GDM1 (cell line): ENCODE measurements at regions not wholly inside any gene's neighbourhood (a gene's known extent, or its start where the extent isn't known, plus 50 kb on each side); places are given as distances from the start of the nearest gene placed in this dataset.
"Not testable (repeated sequence)": the region's sequence is repeated elsewhere in the genome, so short reads cannot be mapped to it uniquely, and the experiment has no call there.

Experiments
- DNase-seq: peaks from one replicate; lab custom pipeline; 2025; lab: John Stamatoyannopoulos, UW

DNA sequence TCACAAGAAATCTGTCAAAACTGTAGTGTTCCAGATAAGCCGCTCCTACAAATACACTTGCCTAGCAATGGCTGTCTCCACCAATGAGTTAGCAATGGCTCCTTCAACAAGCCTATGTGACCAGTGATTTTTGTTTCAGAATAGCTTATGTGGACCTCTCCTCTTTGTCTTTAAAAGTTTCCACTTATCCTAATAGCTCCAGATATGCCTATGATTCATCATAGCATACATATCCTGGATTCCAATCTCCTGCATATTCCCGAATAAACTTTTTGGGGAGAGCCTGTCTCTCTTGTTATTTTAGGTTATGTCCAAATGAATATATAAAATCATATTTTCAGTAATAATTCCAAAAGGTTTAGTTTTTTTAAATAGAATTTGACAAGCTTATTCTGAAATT is 510.6 kb downstream of the ARL4A start:
- no peak for DNase-seq

DNA sequence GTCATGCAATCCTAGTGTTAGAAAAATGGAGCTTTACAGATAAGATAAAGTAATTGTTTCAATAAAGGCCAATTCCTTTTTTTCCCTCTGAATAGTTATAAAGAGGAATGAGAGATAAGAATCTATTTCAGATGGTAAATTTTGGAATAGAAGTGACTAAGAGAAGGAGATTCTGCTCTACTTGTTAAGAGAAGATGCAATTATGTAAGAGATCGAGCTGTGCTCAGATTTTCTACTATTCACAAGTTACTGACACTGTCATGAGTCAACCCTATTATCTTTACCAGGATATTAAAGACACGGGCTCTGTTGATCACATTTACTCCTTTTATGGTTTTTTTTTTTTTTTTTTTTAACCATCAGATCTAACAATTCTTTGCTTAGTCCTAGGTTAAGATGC is 511.3 kb downstream of the ARL4A start:
- no peak for DNase-seq

DNA sequence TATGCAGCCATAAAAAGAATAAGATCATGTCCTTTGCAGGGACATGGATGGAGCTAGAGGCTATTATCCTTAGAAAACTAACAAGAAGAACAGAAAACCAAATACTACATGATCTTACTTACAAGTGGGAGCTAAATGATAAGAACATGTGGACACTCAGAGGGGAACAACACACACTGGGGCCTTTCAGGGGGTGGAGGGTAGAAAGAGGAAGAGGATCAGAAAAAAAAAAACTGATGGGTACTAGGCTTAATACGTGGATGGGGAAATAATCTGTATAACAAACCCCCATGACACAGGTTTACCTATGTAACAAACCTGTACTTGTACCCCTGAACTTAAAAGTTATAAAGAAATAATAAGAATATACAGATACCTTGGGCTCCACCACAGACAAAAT is 514.2 kb downstream of the ARL4A start:
- DNase-seq = no peak

DNA sequence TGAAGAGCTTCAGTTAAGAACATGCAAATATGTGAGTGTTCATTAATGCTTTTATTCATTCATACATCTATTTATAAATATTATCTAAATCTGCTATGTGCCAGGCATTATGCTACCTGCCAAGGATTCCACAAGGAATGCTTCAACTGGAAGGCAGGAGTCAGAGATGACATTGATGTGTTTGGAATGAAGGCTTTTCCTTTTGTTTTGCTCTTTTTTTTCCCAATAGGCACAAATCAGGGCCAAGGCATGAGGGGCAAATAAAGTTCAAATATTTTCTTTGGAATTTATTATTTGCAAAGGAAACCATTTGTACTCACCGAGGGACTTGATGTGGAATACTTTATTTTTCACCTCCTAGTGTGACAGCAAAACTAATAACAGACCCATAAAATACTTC is 530.3 kb downstream of the ARL4A start:
- no peak for DNase-seq

DNA sequence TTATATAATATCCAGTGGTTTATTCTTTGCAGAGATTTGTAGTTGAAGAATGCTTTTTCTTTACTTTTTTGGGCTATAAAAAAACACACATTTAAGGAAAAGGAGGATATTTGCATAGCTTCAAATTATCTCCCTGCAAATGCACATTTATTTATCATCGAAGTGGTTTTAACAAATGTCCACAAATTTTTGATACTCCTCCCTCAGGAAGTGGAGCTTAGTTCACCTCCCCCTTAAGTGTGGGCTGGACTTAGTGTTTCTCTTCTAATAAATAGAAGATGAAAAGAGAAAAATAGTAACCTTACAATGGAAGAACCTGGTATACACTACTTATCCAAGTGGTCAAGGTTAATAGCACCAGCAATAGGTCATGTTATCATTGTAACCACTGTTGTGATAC is 537.6 kb downstream of the ARL4A start:
- no peak for DNase-seq

DNA sequence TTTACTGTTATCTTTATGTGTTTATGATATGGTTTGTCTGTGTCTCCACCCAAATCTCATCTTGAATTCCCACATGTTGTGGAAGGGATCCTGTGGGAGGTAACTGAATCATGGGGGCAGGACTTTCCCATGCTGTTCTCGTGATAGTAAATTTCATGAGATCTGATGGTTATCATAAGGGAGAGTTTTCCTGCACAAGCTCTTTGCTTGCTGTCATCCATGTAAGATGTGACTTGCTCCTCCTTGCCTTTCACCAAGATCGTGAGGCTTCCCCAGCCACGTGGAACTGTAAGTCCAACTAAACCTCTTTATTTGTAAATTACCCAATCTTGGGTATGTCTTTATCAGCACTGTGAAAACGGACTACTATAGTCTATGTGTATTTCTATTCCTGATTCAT is 539.0 kb downstream of the ARL4A start:
- DNase-seq = no peak

DNA sequence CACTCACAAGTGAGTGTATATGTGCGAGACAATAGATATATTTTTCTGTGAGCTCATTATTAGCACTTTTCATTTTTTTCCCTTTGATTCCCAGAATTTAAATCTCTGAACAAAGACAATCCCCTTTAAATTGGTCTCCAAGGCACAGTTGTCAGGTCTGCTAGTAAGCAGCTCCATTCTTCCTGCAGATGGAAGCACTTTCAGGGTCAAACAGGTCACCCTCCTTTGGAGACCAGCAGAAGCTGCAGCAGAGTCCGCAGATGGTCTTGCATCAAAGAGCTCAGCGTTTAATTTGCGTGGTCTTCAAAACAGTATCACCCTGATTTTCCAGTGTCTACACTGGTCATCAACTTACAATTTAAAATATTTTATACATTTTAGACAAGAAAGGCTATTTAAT is 543.8 kb downstream of the ARL4A start:
- no peak for DNase-seq

DNA sequence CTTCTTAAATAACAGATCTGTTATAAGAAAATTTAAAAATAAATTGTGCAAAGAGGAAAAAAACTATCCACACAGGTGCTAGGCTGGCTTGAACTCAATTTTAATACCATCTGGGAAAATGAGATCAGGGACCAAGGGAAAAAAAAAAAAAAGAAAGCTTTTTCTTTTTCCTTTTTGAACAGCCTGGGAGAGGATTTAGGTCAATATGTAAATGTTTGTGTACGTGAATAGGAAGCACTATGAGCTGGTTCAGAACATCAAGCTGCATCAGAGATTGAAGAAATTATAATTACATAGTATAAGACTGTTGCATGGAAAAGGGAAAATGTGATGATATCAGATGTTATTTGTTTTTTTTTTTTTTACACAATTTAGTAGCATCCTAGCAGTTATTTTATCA is 548.0 kb downstream of the ARL4A start:
- no peak for DNase-seq

DNA sequence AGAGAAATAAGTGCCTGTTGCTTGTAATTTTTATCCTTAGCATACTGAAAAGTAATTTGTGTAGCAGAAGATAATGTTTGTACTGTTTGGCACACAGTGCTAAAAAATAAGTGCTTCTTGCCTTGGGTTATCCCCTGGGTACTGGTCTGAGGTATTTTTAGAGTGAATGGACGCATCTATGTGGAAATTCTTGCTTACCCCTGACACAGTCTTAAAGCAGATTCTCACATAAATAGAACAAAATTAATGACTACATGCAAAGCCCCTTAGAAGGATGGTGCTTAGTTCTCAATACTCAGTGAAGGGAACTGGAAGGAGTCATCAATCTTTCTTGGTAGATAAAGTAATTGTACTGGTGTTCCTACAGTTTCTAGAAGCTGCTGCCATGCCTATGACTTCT is 548.6 kb downstream of the ARL4A start:
- DNase-seq = no peak

DNA sequence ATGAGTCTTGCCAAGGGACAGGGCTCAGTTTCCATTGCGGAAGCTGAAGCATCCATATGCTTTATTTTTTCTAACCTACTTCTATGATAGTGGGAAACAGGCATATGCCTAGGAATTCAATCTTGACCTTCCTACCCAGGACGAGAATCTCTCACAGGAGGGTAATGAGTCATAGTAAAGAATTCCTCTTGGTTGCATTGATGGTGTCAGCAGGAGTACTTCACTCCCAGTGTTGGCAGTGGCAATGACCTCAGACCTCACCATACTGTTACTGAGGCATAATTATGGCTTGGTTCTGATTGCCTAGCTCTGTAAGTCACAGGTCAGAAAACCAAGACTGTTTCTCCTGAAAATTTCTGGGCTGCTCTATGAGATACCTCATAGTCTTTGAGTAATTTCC is 552.9 kb downstream of the ARL4A start:
- DNase-seq = no peak

DNA sequence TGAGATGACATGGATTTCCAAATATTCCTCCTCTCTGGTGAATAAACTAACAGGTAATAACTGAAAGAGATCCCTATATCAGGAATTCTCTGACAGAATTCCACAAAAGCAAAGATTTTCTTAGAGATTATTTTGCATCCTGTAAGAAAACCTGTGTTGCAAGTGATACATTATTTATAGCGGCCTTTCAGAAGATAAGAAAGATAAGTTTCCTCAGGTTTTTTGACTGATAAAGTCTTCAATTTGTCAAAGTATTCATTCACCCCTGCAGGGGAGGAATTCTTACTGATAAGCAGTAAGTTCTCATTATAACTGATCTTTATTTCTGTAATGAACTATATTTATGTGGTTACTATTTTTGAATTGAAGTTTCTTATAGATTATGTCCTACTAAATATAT is 554.0 kb downstream of the ARL4A start:
- DNase-seq = no peak

DNA sequence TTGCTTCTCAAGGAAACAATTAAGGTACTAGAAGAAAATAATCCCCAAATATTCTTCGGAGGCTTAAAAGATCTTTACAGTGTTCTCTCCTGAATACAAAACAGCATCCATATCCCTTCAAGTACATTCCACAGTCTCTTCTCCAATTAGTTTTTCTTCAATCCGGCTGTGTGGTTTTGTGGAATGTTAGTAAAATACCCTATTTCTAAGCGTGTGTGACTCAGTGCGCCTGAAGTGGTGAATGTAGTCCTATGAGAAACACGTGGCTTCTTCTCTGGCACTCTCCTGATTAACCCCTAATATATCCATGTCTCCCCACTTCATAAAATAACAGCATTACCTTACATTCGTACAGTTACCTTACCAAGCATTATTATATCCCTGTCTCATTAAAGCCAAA is 570.2 kb downstream of the ARL4A start:
- no peak for DNase-seq

DNA sequence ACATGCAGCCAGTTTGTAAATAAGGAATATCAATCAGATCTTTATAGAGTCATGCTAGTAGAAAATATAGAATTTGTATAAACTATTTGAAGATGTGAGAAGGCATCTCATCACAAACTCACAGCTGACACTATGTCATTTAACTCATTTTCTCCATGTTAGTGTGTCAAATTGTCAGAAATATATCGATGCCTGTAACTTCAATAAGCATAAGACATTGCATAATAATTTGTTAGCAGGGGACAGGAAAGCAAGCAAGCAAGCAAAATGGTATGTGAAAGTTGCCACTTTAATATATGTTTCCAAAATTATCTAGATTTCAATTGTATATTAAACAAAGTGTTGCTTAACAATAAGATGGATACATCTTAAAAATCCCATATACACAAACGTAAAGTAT is 571.0 kb downstream of the ARL4A start:
- no peak for DNase-seq

DNA sequence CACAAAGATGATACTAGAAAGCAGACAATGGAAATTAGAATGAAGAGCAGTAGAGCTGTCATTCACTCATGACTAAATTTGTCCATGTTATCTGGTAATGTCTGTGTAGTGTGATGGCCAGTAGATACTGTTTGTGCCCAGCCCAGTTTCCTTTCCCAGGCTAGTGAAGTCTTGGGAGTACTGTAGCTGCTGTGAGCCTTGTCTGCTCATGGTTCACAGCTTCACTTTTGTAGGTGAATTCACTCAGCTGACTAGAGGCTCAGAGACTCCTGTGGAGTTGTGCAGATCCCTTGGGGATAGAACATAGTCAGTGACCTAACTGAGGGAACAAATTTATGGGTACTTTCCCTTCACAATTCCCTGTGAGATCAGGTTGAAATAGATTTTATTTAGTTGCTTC is 572.5 kb downstream of the ARL4A start:
- no peak for DNase-seq

DNA sequence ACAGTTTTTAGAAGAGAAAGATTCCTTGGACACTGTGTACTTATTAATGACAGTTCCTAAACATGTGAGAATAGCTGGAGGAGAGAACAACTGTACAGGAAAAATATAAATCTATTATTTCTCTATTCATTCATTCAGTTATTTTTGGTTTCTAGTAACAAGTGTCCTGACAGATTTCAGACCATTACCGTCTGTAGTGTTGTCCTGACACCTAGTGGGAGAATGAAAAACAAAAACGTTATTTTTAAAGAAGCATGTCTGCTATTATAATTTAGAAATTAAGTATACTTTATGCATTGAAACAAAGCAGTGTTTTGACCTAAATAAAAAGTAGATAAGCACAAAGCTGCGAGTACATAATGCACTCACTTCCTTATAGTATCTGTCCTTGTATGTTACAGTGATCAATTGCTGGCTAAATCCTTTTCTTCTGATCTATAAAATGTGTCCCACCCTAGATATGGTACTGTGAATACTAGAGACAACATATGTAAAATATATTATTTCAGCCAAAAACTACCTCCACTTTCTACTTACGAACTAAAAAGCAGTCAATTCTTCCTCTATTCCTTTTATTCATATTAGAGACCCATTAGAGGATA is 575.6 kb downstream of the ARL4A start:
- DNase-seq = no peak

DNA sequence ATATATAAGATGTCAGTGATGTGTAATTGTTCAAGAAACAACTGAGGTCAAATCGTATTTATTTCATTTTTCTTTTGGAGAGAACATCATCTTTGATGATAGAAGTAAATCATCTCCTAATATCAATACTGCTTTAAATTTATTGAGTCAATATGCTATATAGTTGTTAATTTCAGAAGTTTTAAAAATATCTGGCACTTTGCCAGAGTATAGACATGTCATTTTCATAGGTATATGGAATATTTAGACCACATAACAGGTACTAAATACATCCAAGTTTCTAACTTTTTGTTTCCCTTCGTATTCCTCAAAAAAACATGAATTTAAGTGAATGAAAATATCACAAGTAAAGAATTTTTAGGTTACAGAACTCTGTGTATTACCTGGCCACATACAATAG is 577.8 kb downstream of the ARL4A start:
- DNase-seq = no peak

DNA sequence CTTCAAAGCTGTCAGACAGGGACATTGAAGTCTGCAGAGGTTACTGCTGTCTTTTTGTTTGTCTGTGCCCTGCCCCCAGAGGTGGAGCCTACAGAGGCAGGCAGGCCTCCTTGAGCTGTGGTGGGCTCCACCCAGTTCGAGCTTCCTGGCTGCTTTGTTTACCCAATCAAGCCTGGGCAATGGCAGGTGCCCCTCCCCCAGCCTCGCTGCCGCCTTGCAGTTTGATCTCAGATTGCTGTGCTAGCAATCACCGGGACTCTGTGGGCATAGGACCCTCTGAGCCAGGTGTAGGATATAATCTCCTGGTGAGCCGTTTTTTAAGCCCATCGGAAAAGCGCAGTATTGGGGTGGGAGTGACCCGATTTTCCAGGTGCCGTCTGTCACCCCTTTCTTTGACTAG is 586.8 kb downstream of the ARL4A start:
- DNase-seq = not testable (repeated sequence)

DNA sequence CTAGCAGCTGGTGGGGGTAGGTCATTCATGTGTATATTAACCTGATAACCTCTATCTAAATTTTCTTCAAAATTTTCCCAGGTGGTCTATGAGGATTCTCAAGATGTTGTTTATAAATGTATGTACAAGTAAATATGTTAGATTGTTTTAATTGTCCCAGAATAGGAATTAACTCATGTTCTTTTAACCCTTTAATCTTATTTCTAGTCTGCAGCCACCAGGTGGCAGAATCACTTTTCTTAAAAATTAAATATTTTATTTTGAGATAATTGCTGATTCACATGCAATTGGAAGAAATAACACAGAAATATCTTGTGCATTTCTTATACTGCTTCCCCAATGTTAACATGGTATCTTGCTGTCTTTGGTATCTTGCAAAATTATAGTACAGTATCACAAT is 589.5 kb downstream of the ARL4A start:
- DNase-seq = no peak

DNA sequence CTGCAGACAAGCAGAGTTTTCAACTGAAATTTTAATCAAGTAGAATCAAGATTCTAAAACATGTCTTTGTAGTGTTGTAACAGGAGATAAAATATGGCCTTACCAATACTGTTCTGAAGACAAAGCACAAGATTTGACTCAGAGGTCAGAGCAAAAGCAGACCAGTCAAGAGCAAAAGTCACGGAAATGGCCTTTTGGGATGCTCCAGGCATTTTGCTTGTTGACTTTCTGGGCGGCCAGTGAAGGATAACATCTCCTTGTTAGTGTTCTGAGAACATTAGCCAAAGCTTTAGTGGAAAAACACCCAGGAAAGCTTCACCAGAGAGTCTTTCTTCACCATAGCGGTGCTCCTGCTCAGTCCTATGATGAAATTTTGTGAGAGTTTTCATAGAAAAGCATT is 590.6 kb downstream of the ARL4A start:
- no peak for DNase-seq

DNA sequence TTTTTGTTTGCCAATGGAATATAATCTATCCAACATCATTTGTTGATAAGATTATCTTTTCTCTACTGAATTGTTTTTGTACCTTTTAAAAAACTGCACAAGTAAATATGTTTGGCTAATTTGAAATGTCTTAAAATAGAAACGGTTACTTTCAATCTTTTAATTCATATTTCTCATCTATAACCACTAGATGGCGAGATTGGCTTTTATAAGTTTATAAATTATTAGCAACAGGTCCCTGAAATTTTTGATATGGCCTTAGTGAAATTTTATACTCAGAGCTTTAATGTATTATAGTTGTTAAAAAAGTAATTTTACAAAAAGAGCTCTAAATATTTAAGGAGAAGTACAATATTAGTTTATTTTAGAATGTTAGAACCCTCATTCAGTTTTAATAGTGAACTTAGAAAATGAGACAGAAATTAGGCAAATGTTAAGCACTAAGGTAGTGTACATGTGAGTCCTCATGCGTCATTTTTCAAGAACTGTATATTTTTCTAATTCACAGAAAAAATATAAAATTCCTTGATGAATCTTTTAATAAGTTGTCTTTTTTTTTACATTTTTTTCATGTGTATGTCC is 592.5 kb downstream of the ARL4A start:
- no peak for DNase-seq

DNA sequence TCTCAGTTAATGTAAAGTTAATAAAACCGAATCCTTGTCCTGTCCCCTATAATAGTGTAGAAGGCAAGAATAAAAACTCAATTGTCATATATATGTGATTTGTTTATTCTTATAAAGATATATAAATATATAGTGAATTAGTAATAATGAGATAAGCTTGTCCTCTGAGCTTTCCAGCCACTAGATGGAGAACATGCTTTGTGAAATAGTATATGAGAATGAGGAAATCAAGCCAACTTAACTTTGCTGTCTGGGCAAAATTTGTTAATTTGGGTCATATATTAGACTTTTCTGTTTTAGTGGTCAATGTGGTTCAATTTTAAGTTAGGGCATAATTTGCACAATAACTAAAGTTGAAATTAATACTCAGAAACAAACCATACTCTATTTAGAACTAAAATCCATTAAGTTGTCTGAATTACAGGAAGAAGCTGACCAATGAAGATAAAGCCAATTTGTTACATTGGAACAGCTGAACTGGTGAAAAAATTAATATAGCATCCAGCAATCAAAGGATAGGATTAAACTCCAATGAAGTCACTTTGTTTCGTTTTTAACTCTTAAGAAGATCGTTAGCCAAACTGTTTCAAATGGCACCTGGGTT is 595.0 kb downstream of the ARL4A start:
- DNase-seq = no peak

DNA sequence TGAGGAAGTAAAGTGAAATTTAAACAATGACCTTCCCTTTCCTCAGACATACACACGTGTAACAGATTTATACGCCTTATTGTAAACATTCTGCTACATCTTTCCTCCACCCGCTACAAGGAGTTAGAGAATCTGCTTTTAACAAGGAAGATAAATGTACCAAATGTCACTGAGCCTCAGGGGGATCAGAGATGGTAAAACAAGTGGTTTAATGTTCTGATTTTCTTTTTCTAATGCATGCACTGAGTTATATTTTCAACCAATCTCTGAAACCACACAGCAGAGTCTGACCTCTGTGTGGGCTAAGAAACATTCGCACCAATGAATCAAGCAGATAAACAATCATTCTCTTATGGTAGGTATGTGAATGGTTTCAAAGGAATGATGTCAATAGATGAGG is 599.5 kb downstream of the ARL4A start:
- no peak for DNase-seq

DNA sequence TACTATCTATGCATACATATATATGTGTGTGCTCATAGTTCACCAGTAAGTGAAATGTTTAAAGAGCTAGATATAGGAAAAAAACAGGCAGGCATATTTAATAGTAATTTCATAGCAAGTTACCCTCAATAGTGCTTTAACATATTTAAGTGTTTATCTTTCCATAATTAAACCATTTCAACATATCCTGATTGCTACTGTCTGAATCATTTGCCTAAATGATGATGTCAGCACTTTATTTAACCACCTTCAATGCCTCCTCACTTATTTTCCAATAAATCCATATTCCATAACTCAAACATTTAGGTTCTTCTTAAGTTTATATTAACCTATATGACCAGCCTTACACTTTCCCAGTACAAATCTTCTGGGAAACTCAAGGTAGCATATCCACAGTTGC is 601.1 kb downstream of the ARL4A start:
- DNase-seq = no peak

DNA sequence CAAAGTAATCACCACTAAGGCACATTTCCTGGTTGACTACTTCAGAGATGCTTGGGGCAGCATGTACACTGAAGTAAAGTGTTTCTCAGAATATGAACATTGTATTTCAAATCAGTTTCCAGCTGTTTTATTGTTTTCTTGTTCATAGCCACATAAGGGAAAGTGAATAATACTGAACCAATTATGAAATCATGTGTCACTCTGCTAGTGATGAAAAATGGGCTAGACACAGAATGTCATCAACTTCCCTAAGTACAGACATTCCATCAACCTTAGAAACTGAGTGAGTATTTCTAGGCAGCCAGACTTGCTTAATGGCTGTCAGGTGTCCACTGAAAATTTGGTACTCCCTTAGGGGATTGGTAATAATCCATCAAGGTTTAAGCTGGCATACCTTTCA is 603.5 kb downstream of the ARL4A start:
- DNase-seq = no peak
